ENCODE measurements at regions not wholly inside any gene's neighbourhood (a gene's known extent, or its start where the extent isn't known, plus 50 kb on each side); places are given as distances from the start of the nearest gene placed in this dataset.
A peak's percentile ranks its signal among the peaks of the same experiment; 100 is the strongest.

DNA sequence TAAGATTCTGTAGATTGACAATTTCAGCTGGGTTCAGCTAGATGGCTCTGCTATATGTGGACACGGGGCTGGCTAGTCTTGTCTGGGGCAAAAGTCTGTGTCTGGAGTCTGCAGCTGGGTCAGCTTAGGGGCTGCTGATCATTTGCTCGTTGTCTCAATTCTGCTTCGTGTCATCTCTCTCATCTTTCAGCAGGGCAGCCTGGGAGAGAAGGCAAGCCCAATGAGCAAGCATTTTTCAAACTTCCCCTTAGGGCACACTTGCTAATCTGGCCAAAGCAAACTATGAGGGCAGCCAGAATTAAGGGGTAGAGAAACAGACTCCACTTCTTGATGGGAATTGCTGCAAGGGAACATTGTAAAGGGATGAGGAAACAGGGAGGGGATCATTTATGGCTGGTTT lies 462.6 kb downstream of the SLC4A3 start:
- no peak for TF ChIP-seq CTCF (IDR thresholded peaks at IDR 0.05; ENCODE audit: low read depth, low read length, missing control alignments)

GRCh38 chr2:220096406-220096805 lies 469.0 kb downstream of the SLC4A3 start:
- DNase-seq (ENCODE audit: extremely low read depth, low read depth) = no peak
- no peak overlapping the region for H3K4me3 ChIP-seq (replicated peaks; ENCODE audit: low read depth, low read length)
- no peak for TF ChIP-seq CTCF (IDR thresholded peaks at IDR 0.05; ENCODE audit: low read depth, low read length, missing control alignments)

More for the DNA sequence above, 462.6 kb downstream of the SLC4A3 start:
- DNase-seq (ENCODE audit: extremely low read depth, low read depth) = no peak
- no peak overlapping the region for H3K4me3 ChIP-seq (replicated peaks; ENCODE audit: low read depth, low read length)

GRCh38 chr2:220101980-220102379 lies 474.6 kb downstream of the SLC4A3 start:
- no peak for DNase-seq (ENCODE audit: extremely low read depth, low read depth)
- no peak for TF ChIP-seq CTCF (IDR thresholded peaks at IDR 0.05; ENCODE audit: low read depth, low read length, missing control alignments)
- H3K4me3 ChIP-seq (replicated peaks; ENCODE audit: low read depth, low read length) = no peak overlapping the region

- TF ChIP-seq CTCF (IDR thresholded peaks at IDR 0.05; ENCODE audit: low read depth, low read length, missing control alignments) = no peak
- DNase-seq (ENCODE audit: extremely low read depth, low read depth) = no peak
- H3K4me3 ChIP-seq (replicated peaks; ENCODE audit: low read depth, low read length) = no peak overlapping the region
Observed at GRCh38 chr2:220103596-220103995, 476.2 kb downstream of the SLC4A3 start.

DNA sequence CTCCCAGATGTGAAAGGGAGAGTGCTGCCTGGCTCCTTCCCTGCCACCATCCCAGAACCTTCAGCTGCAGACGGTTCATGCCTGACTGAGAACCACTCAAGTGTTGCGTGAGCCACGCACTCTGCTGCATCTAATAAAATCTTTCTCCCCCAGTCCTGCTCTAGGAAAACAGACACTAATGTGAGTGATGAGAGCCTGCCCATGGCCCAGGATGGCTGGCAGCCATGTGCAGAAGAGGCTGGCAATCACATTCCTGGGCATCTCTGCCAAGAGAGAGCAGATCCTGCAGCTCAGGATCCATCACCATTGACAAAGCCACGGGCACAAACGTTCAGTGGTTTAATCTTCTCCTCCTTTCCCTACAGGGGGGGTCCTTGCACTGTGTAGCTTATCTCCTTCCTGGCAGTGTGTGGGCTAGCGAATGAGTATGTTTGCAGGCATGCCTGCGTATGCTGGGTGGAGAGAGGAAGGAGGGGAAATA lies 477.5 kb downstream of the SLC4A3 start:
- peak; percentile 30 for TF ChIP-seq CTCF (IDR thresholded peaks at IDR 0.05; ENCODE audit: low read depth, low read length, missing control alignments)
- DNase-seq (ENCODE audit: extremely low read depth, low read depth) = no peak
- H3K4me3 ChIP-seq (replicated peaks; ENCODE audit: low read depth, low read length) = no peak overlapping the region

- H3K4me3 ChIP-seq (replicated peaks; ENCODE audit: low read depth, low read length) = no peak overlapping the region
- TF ChIP-seq CTCF (IDR thresholded peaks at IDR 0.05; ENCODE audit: low read depth, low read length, missing control alignments) = no peak
- no peak for DNase-seq (ENCODE audit: extremely low read depth, low read depth)
Observed at GRCh38 chr2:220106065-220106464, 478.6 kb downstream of the SLC4A3 start.

DNA sequence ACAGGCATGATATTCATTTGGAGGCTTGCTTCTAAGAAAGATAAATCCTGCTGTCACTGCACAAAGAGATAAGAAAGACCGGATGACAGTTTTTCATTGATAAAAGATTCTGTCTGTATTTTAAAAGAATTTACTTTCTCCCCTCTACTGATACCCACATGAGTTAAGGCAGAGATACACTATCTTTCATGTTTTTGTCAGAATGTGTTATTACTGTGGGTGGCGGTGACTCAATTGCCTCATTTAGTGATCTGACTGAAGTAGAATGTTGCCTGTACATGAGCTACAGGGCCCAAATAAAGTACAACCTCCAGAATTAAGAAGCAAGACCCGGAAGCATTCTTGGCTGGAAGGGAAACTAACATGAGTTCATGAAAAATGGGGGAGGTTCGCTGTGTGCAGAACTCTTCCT lies 480.0 kb downstream of the SLC4A3 start:
- TF ChIP-seq CTCF (IDR thresholded peaks at IDR 0.05; ENCODE audit: low read depth, low read length, missing control alignments) = no peak
- no peak for DNase-seq (ENCODE audit: extremely low read depth, low read depth)
- no peak overlapping the region for H3K4me3 ChIP-seq (replicated peaks; ENCODE audit: low read depth, low read length)

Measured in HFF-Myc (cell line).